Neural crest cell (in vitro differentiated cells): ENCODE measurements at regions not wholly inside any gene's neighbourhood (a gene's known extent, or its start where the extent isn't known, plus 50 kb on each side); places are given as distances from the start of the nearest gene placed in this dataset.

Experiments used
- DNase-seq: peaks from one replicate; pipeline ENCODE4 v3.0.0; 2021; ENCODE audit warnings: low read depth, mixed read lengths, low spot score
- H3K27ac Mint-ChIP-seq: one replicate; pipeline ENCODE4 v1.8.0; 2021; ENCODE audit warnings: mild to moderate bottlenecking, mixed read lengths; ENCODE audit not compliant: unreplicated experiment
- H3K27me3 Mint-ChIP-seq: 2 replicates; pipeline ENCODE4 v1.8.0; 2021; ENCODE audit warnings: low read depth, mild to moderate bottlenecking, mixed read lengths
- H3K36me3 Mint-ChIP-seq: 2 replicates; pipeline ENCODE4 v1.8.0; 2021; ENCODE audit warnings: low read depth, mild to moderate bottlenecking, mixed read lengths
- H3K4me1 Mint-ChIP-seq: 2 replicates; pipeline ENCODE4 v1.8.0; 2021; ENCODE audit warnings: mixed read lengths
- H3K4me3 Mint-ChIP-seq: one replicate; pipeline ENCODE4 v1.8.0; 2021; ENCODE audit warnings: mild to moderate bottlenecking, mixed read lengths
- H3K9me3 Mint-ChIP-seq: 2 replicates; pipeline ENCODE4 v1.8.0; 2021; ENCODE audit warnings: mixed read lengths
- TF ChIP-seq, protein P1 (sequence below): fragments of 200-600 bp; sonication (generic); conservative IDR thresholded peaks from 2 replicates; pipeline ENCODE4 v1.5.0; 2021; ENCODE audit warnings: antibody characterized with exemption, mild to moderate bottlenecking

DNA sequence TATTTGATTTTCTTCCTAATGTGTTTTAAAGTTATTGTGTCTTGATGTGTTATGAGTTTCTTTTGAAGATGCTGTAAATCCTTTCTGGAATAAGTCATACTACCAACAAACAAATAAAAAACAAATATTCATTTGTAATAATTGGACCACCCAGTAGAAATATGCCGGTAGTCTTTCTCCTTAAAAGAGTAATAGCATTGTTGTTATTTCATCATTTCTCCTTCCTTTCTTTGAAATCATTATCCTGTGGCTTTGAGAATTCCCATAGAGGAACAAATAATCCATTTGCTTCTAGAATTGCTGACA is 169.4 kb downstream of the NNT start:
- peaks cover 4% of the 10 kb centered on the region for H3K9me3 Mint-ChIP-seq
- DNase-seq: no peak
- no peaks in the 10 kb centered on the region for H3K27me3 Mint-ChIP-seq
- no peak overlapping the region for H3K27ac Mint-ChIP-seq
- TF ChIP-seq, protein P1, sequence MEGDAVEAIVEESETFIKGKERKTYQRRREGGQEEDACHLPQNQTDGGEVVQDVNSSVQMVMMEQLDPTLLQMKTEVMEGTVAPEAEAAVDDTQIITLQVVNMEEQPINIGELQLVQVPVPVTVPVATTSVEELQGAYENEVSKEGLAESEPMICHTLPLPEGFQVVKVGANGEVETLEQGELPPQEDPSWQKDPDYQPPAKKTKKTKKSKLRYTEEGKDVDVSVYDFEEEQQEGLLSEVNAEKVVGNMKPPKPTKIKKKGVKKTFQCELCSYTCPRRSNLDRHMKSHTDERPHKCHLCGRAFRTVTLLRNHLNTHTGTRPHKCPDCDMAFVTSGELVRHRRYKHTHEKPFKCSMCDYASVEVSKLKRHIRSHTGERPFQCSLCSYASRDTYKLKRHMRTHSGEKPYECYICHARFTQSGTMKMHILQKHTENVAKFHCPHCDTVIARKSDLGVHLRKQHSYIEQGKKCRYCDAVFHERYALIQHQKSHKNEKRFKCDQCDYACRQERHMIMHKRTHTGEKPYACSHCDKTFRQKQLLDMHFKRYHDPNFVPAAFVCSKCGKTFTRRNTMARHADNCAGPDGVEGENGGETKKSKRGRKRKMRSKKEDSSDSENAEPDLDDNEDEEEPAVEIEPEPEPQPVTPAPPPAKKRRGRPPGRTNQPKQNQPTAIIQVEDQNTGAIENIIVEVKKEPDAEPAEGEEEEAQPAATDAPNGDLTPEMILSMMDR: no peak
- H3K36me3 Mint-ChIP-seq: no peaks in the 10 kb centered on the region
- H3K4me3 Mint-ChIP-seq: no peak overlapping the region
- peaks cover 9% of the 10 kb centered on the region for H3K4me1 Mint-ChIP-seq

DNA sequence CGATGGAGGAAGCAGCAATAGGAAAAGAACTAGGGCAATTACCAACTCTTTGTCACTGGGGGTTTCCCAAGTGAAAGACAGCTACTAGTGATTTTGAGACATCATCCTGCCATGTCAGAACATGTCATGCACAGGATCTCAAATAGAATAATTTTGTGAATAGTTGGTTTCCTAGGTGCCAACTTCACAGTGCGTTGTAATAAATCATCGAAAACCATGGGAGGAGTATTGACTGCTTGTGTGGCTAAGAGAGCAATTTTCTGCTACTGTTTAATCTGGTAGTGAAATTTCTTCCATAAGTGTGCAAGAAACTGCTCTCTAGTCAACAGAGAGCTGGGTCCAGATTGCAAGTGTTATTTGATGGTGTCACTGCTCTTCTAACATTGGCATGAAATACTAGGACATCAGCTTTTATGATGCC is 168.6 kb downstream of the NNT start:
- TF ChIP-seq, protein P1: no peak
- Mint-ChIP-seq H3K4me1 (peaks cover 9% of the 10 kb centered on the region), H3K36me3 (no peaks in the 10 kb centered on the region), H3K27me3 (no peaks in the 10 kb centered on the region), H3K9me3 (peaks cover 3% of the 10 kb centered on the region), H3K4me3 (no peak overlapping the region), H3K27ac (no peak overlapping the region)
- no peak for DNase-seq

DNA sequence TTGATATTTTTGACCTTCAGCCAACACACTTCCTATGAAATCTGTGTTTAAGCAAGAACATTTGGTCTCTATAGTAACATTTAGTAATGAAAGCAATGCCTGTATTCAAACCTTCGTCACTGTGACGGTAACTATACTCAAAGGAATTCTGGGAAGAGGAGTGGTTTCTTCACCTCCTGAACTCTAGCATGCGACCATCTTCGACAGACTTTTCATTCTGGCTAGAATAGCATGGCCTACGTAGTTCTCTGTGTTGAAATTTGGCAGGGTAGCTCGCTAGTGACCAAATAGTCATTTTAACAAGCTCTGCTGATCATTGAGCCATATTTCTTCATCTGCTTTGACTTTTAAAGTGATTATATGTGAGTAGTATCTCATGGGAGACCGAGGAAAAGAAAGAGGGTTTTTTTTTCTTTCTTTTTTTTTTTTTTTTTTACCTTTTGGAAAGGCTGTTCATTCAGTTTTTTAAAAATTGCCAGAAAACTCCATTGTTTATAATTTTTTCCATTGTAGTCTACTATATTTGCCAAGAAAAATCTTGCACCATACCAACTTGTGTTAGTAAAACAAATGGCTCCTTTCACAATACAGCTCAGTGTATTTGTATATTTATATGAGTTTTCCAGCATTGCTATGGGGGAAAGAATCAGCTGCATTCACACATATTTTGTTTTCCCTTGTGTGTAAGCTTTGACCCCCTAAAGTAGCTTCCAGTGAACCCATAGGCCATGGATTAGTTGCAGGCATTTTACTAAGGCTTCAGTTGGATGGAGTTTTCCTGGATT is 166.8 kb downstream of the NNT start:
- no peaks in the 10 kb centered on the region for H3K27me3 Mint-ChIP-seq
- no peak overlapping the region for H3K4me3 Mint-ChIP-seq
- TF ChIP-seq, protein P1: no peak
- no peak for DNase-seq
- H3K4me1 Mint-ChIP-seq: peaks cover 9% of the 10 kb centered on the region
- no peaks in the 10 kb centered on the region for H3K36me3 Mint-ChIP-seq
- no peak overlapping the region for H3K27ac Mint-ChIP-seq
- peaks cover 3% of the 10 kb centered on the region for H3K9me3 Mint-ChIP-seq
